Effector memory CD8-positive, alpha-beta T cell (primary cell): ENCODE measurements at regions not wholly inside any gene's neighbourhood (a gene's known extent, or its start where the extent isn't known, plus 50 kb on each side); places are given as distances from the start of the nearest gene placed in this dataset.

Experiments
- ATAC-seq: fragments of 150-1000 bp; cut with Tn5 transposase; replicated peaks from 2 replicates; pipeline ENCODE4 v1.10.0; 2021; ENCODE audit warnings: mild to moderate bottlenecking, moderate library complexity
- DNase-seq, 3 experiments: peaks; one replicate each; pipeline ENCODE4 v3.0.0; 2021
- H3K27ac Mint-ChIP-seq, 2 donors: one replicate each; pipeline ENCODE4 v1.8.0; 2022; ENCODE audit warnings: mild to moderate bottlenecking in 2 of 2, mixed read lengths in 2 of 2, moderate library complexity in 2 of 2
- H3K27me3 Mint-ChIP-seq, 2 donors: one replicate each; pipeline ENCODE4 v1.8.0; 2022; ENCODE audit warnings: mixed read lengths in 2 of 2
- H3K36me3 Mint-ChIP-seq: one replicate; pipeline ENCODE4 v1.8.0; 2022; ENCODE audit warnings: mild to moderate bottlenecking, moderate library complexity, mixed read lengths; ENCODE audit not compliant: insufficient read depth
- H3K4me1 Mint-ChIP-seq, 2 donors: one replicate each; pipeline ENCODE4 v1.8.0; 2022; ENCODE audit warnings: low read depth in 2 of 2, mixed read lengths in 2 of 2
- H3K4me3 Mint-ChIP-seq, 2 donors: one replicate each; pipeline ENCODE4 v1.8.0; 2022; ENCODE audit warnings: mild to moderate bottlenecking in 2 of 2, mixed read lengths in 2 of 2, moderate library complexity in 2 of 2
- H3K9me3 Mint-ChIP-seq, 2 donors: one replicate each; pipeline ENCODE4 v1.8.0; 2022; ENCODE audit warnings: mixed read lengths in 2 of 2

DNA sequence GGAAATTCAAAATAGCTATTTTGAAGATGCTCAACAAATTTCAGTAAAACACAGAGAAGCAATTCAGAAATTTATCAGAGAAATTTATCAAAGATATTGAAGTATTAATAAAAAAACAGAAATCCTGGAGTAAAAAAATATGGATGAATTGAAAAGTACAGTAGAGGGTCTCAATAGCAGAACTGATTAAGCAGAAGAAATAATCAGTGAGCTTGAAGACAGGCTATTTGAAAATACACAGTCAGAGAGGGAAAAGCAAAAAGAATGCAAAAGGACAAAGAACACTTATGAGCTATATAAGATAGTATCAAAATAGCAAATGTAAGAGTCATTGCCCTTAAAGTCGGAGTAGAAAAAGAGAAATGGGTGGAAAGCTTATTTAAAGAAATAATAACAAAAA lies 107.9 kb upstream of the PPP2R2B start:
- Mint-ChIP-seq H3K36me3 (no peaks in the 10 kb centered on the region), H3K4me1 (no peaks in the 10 kb centered on the region), H3K27ac (no peak overlapping the region), H3K27me3 (peaks cover 38 to 67% of the 10 kb centered on the region in 2 donors), H3K9me3 (peaks cover 10 to 13% of the 10 kb centered on the region in 2 donors), H3K4me3 (no peak overlapping the region)
- DNase-seq (no peak), ATAC-seq (no peak)

DNA sequence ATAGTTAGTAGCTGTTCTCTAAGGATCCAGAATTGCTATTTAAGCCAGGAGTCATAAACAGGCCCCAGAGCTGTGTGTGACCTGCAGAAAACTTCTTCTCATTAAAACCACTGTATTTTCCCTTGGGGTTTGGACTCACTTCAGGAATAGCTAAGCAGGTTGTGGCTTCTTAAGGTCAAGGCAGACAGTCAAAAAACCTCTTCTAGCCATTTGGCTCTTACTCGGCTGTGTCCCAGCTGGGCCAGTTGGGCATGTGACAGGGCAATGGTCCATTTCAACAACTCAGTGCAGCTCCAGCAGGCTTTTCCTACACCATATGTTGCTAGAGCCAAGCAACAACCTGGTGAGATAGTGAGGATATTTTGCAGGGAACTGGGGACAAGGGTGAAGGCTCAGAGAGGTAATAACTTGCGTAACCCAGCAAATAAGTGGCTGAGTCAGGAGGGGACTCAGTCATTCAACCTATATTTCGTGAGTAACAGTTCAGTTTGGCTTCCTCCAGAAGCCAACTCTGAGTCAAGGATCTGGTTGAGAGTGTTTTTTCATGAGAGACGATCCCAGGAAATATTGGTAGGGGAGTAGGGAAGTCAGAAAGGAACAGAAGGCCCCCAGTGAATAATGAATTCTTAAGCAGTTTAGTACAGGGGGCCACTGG lies 115.4 kb upstream of the PPP2R2B start:
- no peak for ATAC-seq
- no peaks in the 10 kb centered on the region for H3K4me1 Mint-ChIP-seq
- DNase-seq, result no peak
- peaks cover 0 to under 1% of the 10 kb centered on the region in 2 donors for H3K9me3 Mint-ChIP-seq
- H3K36me3 Mint-ChIP-seq, result no peaks in the 10 kb centered on the region
- no peak overlapping the region for H3K27ac Mint-ChIP-seq
- no peak overlapping the region for H3K4me3 Mint-ChIP-seq
- peaks cover 20 to 43% of the 10 kb centered on the region in 2 donors for H3K27me3 Mint-ChIP-seq

DNA sequence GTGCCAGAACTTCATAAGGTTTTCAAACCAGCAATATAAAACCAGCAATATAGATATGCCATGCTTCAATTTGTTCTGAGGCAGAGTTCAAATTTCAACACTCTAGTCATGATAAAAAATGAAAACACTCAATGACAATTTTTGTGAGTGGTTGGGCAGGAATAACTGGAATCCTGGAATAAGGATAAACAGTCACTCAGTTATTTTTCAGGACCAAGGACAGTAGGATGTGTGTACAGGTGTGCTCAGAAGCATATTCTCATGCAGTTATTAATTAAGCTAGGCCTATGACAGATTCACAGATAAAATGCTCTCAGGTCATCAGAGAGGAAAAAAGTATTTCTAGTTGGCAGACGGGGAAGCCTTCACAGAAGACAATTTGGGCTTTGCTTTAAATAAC lies 117.3 kb upstream of the PPP2R2B start:
- H3K4me3 Mint-ChIP-seq, result no peak overlapping the region
- no peaks in the 10 kb centered on the region for H3K36me3 Mint-ChIP-seq
- H3K27me3 Mint-ChIP-seq, result peaks cover 14 to 25% of the 10 kb centered on the region in 2 donors
- no peaks in the 10 kb centered on the region for H3K4me1 Mint-ChIP-seq
- no peaks in the 10 kb centered on the region for H3K9me3 Mint-ChIP-seq
- ATAC-seq (no peak), DNase-seq (no peak)
- no peak overlapping the region for H3K27ac Mint-ChIP-seq

DNA sequence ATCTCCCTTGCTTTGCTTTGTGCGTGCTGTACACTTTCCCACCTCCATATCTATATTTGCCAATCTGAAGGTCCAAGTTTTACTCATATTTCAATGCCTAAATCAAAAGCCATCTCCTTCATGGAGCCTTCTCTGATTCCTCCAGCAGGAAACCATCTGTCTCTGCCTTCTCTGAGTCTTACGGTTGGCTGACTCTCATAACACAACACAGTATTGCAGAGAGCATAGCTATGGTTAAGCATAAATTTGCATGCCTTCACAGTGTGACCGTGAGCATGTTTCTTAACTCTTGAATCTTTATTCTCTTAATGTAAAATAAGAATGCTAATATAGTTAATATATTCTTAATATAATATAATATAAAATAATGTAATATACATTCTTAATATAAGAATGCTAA lies 136.8 kb upstream of the PPP2R2B start:
- Mint-ChIP-seq H3K36me3 (no peaks in the 10 kb centered on the region), H3K27ac (no peak overlapping the region), H3K4me1 (no peaks in the 10 kb centered on the region), H3K27me3 (peaks cover 10 to 28% of the 10 kb centered on the region in 2 donors), H3K9me3 (no peaks in the 10 kb centered on the region), H3K4me3 (no peak overlapping the region)
- DNase-seq (no peak), ATAC-seq (no peak)

DNA sequence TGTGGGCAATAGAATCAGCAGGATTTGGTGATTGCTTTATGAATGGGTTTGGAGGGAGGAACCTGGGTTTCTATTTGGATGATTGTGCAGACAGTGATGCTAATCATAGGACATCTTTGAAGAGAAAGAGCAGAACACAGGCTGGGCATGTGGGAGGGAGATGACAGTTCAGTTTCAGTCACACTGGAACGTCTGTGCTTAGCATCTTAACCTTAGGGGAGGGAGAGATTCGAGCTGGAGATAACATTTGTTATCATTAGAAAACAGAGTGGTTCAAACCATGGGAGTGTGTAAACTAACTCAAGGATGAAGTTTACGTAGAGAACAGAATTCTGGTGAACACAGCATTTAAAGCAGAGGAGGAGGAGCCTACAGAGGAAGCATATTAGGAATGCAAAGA lies 138.6 kb upstream of the PPP2R2B start:
- Mint-ChIP-seq H3K36me3 (no peaks in the 10 kb centered on the region), H3K4me1 (no peaks in the 10 kb centered on the region), H3K27me3 (peaks cover 0 to 31% of the 10 kb centered on the region in 2 donors), H3K27ac (no peak overlapping the region), H3K9me3 (no peaks in the 10 kb centered on the region), H3K4me3 (no peak overlapping the region)
- no peak for DNase-seq
- no peak for ATAC-seq

DNA sequence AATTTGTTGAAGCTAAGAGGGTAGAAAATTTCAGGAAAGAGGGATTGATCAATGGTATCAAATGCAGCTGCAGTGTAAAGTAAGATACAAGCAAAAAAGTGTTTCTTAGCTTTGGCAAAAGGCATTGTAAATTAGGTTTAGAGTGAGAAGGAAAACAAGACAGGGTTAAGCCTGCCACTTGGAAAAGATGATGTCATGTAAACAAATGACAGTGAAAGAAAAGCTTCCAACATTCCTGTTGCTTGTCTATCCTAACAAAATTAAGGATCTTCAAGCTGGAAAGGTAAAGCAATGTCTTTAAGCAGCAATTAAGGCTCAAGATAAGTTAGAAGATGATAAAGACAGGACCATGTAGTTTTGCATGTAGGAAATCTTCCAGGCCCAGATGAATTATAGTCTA lies 139.1 kb upstream of the PPP2R2B start:
- peaks cover 0 to 31% of the 10 kb centered on the region in 2 donors for H3K27me3 Mint-ChIP-seq
- no peaks in the 10 kb centered on the region for H3K9me3 Mint-ChIP-seq
- H3K4me3 Mint-ChIP-seq, result no peak overlapping the region
- ATAC-seq, result no peak
- H3K36me3 Mint-ChIP-seq, result no peaks in the 10 kb centered on the region
- DNase-seq, result no peak
- no peaks in the 10 kb centered on the region for H3K4me1 Mint-ChIP-seq
- no peak overlapping the region for H3K27ac Mint-ChIP-seq

DNA sequence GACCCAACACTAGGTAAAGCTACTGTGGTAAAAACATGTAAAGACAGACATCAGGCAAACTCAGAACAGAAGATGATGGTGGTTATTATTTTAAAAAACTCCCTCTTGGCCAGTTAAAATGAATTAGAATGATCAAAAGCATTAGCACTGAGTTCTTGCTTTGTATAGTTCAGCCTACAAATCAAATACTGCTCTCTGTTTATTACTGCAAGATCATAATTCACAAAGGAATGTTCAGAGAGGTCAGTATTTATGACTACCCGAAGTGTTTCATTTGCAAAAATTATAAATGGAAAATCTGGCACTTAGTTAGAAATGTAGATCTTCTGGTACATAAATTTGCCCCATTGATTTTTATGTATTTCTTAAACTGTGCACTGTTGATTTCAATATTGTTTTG lies 140.3 kb upstream of the PPP2R2B start:
- no peak overlapping the region for H3K27ac Mint-ChIP-seq
- H3K36me3 Mint-ChIP-seq, result no peaks in the 10 kb centered on the region
- H3K4me3 Mint-ChIP-seq, result no peak overlapping the region
- H3K9me3 Mint-ChIP-seq, result no peaks in the 10 kb centered on the region
- no peaks in the 10 kb centered on the region for H3K4me1 Mint-ChIP-seq
- no peak for DNase-seq
- H3K27me3 Mint-ChIP-seq, result peaks cover 0 to 38% of the 10 kb centered on the region in 2 donors
- ATAC-seq, result no peak

DNA sequence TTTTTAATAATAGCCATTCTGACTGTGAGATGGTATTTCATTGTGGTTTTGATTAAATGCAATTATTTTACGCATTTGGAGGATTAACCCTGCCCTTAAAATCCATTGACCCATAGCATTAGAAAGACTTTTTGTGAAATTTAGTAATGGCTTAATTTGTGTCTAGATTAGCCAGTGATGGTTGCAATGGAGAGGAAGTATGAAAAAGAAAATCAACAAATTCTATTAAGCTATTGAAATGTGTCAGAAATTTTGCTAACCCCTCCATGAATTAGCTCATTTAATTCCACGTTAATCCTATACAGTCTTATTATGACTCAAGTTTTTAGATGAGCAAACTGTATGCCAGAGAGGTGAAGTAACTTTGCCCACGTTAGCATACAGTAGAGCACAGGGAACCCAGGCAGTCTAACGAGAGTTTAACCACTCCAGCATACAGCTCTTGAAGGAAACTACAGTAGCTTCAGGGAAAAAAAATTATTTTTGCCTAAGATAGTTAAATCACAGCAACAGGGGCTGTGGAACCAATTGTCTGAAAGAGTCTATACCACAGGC lies 158.2 kb upstream of the PPP2R2B start:
- Mint-ChIP-seq H3K27me3 (peaks cover 37 to 56% of the 10 kb centered on the region in 2 donors), H3K9me3 (no peaks in the 10 kb centered on the region), H3K4me1 (no peaks in the 10 kb centered on the region), H3K4me3 (no peak overlapping the region), H3K36me3 (no peaks in the 10 kb centered on the region), H3K27ac (no peak overlapping the region)
- ATAC-seq, result no peak
- DNase-seq, result no peak

DNA sequence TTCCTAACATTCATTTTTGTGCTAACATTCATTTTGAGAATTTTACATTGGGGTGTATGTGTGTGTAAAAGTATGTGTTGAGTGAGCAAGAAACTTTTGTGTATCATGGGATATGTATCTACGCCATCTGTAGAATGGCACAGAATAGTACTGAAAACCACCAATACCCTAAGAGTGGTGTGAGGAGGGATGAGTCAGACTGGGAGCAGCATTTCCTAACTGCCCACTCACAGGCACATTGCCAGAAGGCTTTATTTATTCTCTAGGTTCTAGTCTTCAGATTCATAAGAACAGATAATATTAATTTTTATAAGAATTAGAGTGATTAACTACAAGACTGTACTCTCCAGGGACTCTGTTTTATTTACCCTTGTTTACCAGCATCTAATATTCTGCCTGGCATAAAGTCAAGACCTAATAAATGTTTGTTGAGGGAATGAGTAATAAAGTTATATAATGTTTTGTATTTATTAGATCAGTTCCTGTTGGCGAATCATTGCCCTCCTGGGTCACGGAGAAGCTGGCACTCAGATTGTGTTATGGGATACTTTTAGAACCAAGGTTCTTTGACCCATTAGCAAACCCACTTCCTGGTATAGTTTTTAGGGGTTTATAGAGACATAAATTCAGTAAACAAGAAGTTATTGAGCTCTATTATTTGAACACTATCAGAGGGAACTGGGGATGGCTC lies 159.1 kb upstream of the PPP2R2B start:
- Mint-ChIP-seq H3K4me1 (no peaks in the 10 kb centered on the region), H3K27ac (no peak overlapping the region), H3K36me3 (no peaks in the 10 kb centered on the region), H3K4me3 (no peak overlapping the region), H3K27me3 (peaks cover 35 to 56% of the 10 kb centered on the region in 2 donors), H3K9me3 (no peaks in the 10 kb centered on the region)
- DNase-seq, result no peak
- no peak for ATAC-seq

DNA sequence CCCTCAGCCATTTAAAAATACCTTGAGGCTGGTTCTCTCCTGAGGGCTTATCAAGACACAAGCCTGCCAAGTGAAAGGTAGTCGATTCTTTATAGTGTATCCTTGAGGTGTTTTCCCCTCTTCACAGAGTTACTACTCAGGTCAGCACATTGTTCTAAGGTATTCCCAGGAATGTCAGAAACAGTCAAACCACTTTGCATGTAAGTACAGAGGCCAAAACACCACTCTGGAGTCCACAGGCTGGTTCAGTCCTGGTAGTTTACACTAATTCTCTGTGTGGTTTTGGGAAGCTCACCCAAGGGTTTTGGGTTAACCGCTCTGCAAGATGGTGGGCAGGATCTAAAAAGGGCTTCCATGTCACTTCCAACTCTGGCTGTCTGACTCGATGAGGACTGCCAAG lies 162.3 kb upstream of the PPP2R2B start:
- H3K27ac Mint-ChIP-seq, result no peak overlapping the region
- no peaks in the 10 kb centered on the region for H3K36me3 Mint-ChIP-seq
- no peak for ATAC-seq
- DNase-seq, result no peak
- no peaks in the 10 kb centered on the region for H3K9me3 Mint-ChIP-seq
- H3K4me3 Mint-ChIP-seq, result no peak overlapping the region
- H3K27me3 Mint-ChIP-seq, result peaks cover 31 to 47% of the 10 kb centered on the region in 2 donors
- no peaks in the 10 kb centered on the region for H3K4me1 Mint-ChIP-seq

DNA sequence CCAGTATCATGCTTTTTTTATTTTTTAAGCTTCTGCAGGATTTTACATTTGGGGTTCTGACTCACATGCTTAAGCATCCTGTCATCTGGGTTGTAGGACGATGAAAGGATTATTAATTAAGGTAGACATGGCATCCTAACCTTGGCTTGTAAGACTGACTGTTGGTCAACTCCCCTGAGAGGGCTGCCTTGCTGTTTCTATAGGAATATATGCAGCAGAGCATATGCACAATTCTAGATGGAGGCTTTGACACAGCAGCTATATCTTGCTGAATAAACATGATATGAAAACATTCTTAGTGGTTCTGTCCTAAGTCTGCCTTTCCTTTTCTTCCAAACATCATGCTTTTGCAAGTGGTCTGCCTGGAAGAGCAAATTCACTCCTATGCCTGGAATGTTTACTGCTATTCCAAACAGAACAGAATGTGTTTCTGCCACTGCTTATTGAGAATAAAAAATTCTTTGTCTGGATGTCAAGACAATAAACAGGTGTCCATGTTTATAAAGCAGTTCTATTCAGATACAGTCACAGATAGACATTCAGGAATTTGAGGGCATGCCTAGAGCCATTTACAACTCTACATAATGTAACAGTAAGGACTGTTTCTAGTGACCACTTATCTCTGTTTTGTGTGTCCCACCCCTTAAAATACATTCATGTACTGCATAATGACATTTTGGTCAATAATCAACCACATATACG lies 166.2 kb upstream of the PPP2R2B start:
- no peaks in the 10 kb centered on the region for H3K36me3 Mint-ChIP-seq
- no peak for DNase-seq
- no peak for ATAC-seq
- no peaks in the 10 kb centered on the region for H3K9me3 Mint-ChIP-seq
- H3K27ac Mint-ChIP-seq, result no peak overlapping the region
- H3K27me3 Mint-ChIP-seq, result peaks cover 19 to 39% of the 10 kb centered on the region in 2 donors
- no peak overlapping the region for H3K4me3 Mint-ChIP-seq
- H3K4me1 Mint-ChIP-seq, result no peaks in the 10 kb centered on the region

DNA sequence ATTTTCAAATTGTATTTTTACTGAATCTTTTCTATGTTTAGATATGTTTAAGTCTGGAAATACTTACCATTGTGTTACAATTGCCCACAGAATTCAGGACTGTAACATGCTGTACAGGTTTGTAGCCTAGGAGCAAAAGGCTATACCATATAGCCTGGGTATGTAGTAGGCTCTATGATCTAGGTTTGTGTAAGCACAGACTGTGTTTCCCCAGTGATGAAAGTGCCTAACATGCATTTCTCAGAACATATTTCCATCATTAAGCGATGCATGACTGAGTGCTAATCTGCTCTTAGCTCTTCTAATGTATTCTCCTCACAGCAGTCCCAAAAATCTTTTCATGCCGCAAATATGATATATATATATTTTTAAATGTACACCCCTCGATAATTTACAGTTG lies 166.7 kb upstream of the PPP2R2B start:
- Mint-ChIP-seq H3K27me3 (peaks cover 25 to 40% of the 10 kb centered on the region in 2 donors), H3K36me3 (no peaks in the 10 kb centered on the region), H3K4me3 (no peak overlapping the region), H3K9me3 (no peaks in the 10 kb centered on the region), H3K4me1 (no peaks in the 10 kb centered on the region), H3K27ac (no peak overlapping the region)
- ATAC-seq (no peak), DNase-seq (no peak)

DNA sequence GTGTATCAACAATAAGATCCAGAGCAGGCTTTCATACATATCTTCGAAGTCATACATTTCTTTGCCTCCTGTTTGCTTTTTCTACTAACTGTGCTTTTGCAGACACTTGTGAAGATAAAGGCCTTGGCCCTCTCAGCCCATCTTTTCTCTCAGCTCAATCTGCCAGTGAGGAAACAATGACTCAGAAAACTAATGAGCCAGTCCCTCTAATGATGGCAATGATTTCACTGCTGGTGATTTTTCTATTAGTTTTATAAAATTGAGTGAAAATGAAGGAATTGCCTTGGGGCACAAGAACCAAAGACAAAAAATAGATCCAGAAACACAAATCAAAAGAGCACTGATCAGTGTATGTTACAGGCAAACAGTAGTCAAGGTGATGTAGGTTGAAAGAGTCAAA lies 167.7 kb upstream of the PPP2R2B start:
- Mint-ChIP-seq H3K4me1 (no peaks in the 10 kb centered on the region), H3K9me3 (no peaks in the 10 kb centered on the region), H3K27ac (no peak overlapping the region), H3K4me3 (no peak overlapping the region), H3K27me3 (peaks cover 32 to 36% of the 10 kb centered on the region in 2 donors), H3K36me3 (no peaks in the 10 kb centered on the region)
- ATAC-seq (no peak), DNase-seq (no peak)

DNA sequence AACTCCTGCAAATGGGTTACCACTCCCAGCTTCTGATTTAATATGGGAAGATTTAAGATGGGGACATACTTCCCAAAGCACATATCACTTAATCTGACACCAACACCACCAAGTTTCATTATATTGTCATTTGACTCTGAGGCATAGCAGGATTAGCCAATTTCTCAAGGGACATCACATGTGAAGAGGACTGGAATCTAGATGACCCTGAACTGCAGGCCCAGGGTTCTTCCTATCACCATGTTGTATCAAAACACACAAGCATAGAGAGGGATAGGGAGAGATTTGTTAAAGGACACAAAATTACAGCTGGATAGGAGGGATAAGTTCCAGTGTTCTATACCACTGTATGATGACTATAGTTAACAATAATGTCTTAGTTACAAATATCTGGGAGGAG lies 168.3 kb upstream of the PPP2R2B start:
- H3K9me3 Mint-ChIP-seq, result no peaks in the 10 kb centered on the region
- H3K4me1 Mint-ChIP-seq, result no peaks in the 10 kb centered on the region
- H3K27me3 Mint-ChIP-seq, result peaks cover 30 to 33% of the 10 kb centered on the region in 2 donors
- no peak for ATAC-seq
- no peak for DNase-seq
- no peak overlapping the region for H3K27ac Mint-ChIP-seq
- no peak overlapping the region for H3K4me3 Mint-ChIP-seq
- H3K36me3 Mint-ChIP-seq, result no peaks in the 10 kb centered on the region
